ENCODE measurements at regions not wholly inside any gene's neighbourhood (a gene's known extent, or its start where the extent isn't known, plus 50 kb on each side); places are given as distances from the start of the nearest gene placed in this dataset.

DNA sequence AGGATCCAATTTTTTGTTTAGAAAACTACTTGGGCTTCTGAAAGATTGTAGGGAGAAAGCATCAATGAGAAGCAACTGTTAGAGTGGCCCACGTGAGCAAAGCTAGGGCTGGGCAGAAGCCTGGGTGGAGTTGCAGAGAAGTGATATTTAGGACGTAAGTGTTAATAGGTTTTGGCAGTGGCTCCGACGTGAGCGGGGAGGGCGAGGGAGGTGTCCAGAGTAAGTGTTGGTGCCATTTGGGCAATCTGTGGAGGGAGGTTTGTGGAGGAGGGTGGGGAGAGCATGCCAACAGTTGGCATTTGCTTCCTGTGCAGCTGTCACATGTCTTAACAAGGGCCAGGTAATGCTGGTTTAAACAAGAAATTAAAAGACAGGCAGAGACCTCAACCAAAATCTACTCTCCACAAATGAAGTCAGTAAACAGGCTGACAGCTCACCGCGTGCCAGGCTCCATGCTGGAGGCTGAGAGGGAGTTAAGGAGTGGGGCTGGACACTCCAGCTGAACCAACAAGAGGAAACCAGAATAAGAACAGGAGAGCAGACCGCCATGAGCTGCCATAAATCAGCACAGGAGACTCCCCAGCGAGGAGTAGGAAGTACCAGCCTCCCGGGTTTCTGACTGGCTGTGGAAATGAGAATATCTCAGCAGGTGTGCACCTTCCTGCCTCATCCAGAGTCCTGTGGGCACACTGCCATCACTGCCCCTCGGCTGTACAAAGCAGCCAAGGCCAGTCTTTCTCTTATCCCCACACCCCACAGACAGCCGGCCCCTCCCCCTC is 232.6 kb downstream of the ABHD5 start:
- no peak overlapping the region for H3K27ac Mint-ChIP-seq
- no peaks in the 10 kb centered on the region for H3K36me3 Mint-ChIP-seq (ENCODE audit: low read depth)
- ChIA-PET POLR2A (no interaction called here), CTCF (no interaction called here)
- peaks cover 48% of the 10 kb centered on the region for H3K27me3 Mint-ChIP-seq
- H3K9me3 Mint-ChIP-seq: no peaks in the 10 kb centered on the region
- DNase-seq: no peak
- H3K4me3 Mint-ChIP-seq: no peak overlapping the region
- H3K4me1 Mint-ChIP-seq: no peaks in the 10 kb centered on the region

GRCh38 chr3:43926055-43926454 is 235.3 kb downstream of the ABHD5 start:
- H3K4me3 Mint-ChIP-seq: no peak overlapping the region
- no peaks in the 10 kb centered on the region for H3K36me3 Mint-ChIP-seq (ENCODE audit: low read depth)
- H3K27ac Mint-ChIP-seq: no peak overlapping the region
- POLR2A ChIA-PET: no interaction called here
- no peaks in the 10 kb centered on the region for H3K9me3 Mint-ChIP-seq
- DNase-seq: no peak
- peaks cover 34% of the 10 kb centered on the region for H3K27me3 Mint-ChIP-seq
- CTCF ChIA-PET: no interaction called here
- no peaks in the 10 kb centered on the region for H3K4me1 Mint-ChIP-seq

DNA sequence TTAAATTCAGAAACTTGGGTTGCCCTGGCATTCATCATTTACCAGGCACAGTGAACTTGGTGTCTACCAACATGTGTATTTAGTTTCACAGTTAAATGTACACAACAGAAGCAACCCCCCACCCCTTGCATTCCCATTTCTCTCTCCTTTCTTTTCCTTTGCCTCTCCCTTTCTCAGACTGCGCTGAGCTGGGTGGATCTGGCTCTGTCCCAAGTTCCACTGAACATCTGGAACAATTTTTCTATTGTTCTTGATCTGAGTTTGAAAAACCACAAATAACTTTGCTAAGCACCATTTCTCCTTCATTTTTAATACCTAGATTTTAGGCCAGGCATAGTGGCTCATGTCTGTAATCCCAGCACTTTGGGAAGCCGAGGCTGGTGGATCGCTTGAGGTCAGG is 242.2 kb downstream of the ABHD5 start:
- no peak for DNase-seq
- H3K27ac Mint-ChIP-seq: no peak overlapping the region
- no peak overlapping the region for H3K4me3 Mint-ChIP-seq
- H3K9me3 Mint-ChIP-seq: peaks cover 2% of the 10 kb centered on the region
- CTCF ChIA-PET: no interaction called here
- POLR2A ChIA-PET: no interaction called here
- H3K36me3 Mint-ChIP-seq (ENCODE audit: low read depth): no peaks in the 10 kb centered on the region
- peaks cover 24% of the 10 kb centered on the region for H3K27me3 Mint-ChIP-seq
- no peaks in the 10 kb centered on the region for H3K4me1 Mint-ChIP-seq

GRCh38 chr3:43948013-43948412 is 257.3 kb downstream of the ABHD5 start:
- Mint-ChIP-seq H3K4me1 (peaks cover 9% of the 10 kb centered on the region), H3K27me3 (peaks cover 20% of the 10 kb centered on the region), H3K36me3 (ENCODE audit: low read depth) (no peaks in the 10 kb centered on the region), H3K9me3 (no peaks in the 10 kb centered on the region), H3K27ac (no peak overlapping the region), H3K4me3 (no peak overlapping the region)
- ChIA-PET CTCF (no interaction called here), POLR2A (no interaction called here)
- no peak for DNase-seq

DNA sequence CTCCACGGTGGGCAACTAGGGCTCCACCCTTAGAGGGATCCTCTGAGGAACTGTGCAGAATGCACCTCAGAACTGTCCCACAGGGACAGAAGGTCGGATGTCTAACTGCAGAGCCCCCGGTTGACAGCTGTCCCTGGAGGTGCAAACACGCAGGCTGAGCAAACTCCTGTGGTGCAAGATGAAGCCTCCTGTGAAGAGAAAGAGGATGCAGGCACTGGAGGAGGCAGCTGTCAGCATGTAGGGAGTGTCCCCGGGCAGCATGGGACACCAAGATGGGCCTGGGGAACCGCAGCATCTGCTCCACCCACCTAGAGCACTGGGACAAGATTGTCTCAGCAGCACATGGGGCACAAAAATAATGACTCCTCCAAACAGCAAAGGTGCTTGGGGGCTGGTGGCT is 258.9 kb downstream of the ABHD5 start:
- ChIA-PET CTCF (no interaction called here), POLR2A (no interaction called here)
- H3K4me1 Mint-ChIP-seq: peaks cover 9% of the 10 kb centered on the region

DNA sequence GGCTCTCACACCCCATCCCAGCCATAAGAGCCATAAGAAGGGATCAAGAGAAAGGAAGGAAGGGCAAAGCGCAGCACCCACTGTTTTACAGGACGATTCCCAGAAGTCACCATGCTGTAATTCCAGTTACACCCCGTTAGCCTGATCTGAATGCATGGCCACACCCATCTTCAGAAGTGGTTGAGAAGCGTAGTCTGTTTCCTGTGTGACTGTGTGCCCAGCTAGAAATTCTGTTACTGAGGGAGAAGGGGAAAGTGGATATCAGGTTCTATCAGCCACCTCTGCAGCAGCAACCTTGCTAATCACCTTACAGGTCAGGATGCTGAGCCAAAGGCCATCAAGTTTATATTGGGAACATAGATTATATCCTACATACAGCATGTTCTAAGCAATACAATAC is 260.0 kb downstream of the ABHD5 start:
- DNase-seq: no peak
- Mint-ChIP-seq H3K4me3 (no peak overlapping the region), H3K4me1 (peaks cover 9% of the 10 kb centered on the region), H3K27me3 (peaks cover 24% of the 10 kb centered on the region), H3K27ac (no peak overlapping the region), H3K36me3 (ENCODE audit: low read depth) (no peaks in the 10 kb centered on the region), H3K9me3 (no peaks in the 10 kb centered on the region)
- POLR2A ChIA-PET: no interaction called here
- CTCF ChIA-PET: no interaction called here

More for the DNA sequence above, 258.9 kb downstream of the ABHD5 start:
- H3K4me3 Mint-ChIP-seq: no peak overlapping the region
- no peaks in the 10 kb centered on the region for H3K9me3 Mint-ChIP-seq
- no peaks in the 10 kb centered on the region for H3K36me3 Mint-ChIP-seq (ENCODE audit: low read depth)
- H3K27me3 Mint-ChIP-seq: peaks cover 16% of the 10 kb centered on the region
- no peak overlapping the region for H3K27ac Mint-ChIP-seq
- DNase-seq: no peak

GRCh38 chr3:43951813-43952212 is 261.1 kb downstream of the ABHD5 start:
- Mint-ChIP-seq H3K36me3 (ENCODE audit: low read depth) (no peaks in the 10 kb centered on the region), H3K27ac (no peak overlapping the region), H3K4me3 (no peak overlapping the region), H3K4me1 (peaks cover 9% of the 10 kb centered on the region), H3K27me3 (peaks cover 32% of the 10 kb centered on the region), H3K9me3 (no peaks in the 10 kb centered on the region)
- CTCF ChIA-PET: no interaction called here
- DNase-seq: no peak
- POLR2A ChIA-PET: no interaction called here

DNA sequence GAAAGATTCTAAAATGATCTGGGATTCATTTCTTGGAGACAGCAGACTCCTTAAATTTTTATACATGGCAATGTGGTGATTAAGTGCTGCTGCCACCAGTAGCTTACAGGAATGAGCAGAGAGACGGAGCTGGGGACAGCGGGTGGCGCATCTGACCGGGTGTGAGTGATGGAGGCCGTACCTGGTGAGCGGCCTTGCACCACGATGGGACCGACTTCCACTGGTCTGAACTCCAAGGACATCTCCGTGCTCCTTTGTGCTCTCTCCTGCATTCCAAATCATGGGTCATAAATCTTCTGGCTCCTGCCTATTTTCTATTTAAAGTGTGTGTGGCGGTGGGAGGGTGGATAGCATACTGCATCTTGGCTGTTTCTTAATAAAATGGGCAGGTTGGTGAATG is 262.6 kb downstream of the ABHD5 start:
- CTCF ChIA-PET: no interaction called here
- no peaks in the 10 kb centered on the region for H3K36me3 Mint-ChIP-seq (ENCODE audit: low read depth)
- no peak overlapping the region for H3K27ac Mint-ChIP-seq
- H3K4me3 Mint-ChIP-seq: no peak overlapping the region
- peaks cover 11% of the 10 kb centered on the region for H3K4me1 Mint-ChIP-seq
- H3K27me3 Mint-ChIP-seq: peaks cover 34% of the 10 kb centered on the region
- POLR2A ChIA-PET: no interaction called here
- H3K9me3 Mint-ChIP-seq: no peaks in the 10 kb centered on the region
- DNase-seq: no peak

- H3K4me1 Mint-ChIP-seq: peaks cover 11% of the 10 kb centered on the region
- peaks cover 36% of the 10 kb centered on the region for H3K27me3 Mint-ChIP-seq
- no peak for DNase-seq
- ChIA-PET POLR2A (no interaction called here), CTCF (no interaction called here)
- H3K9me3 Mint-ChIP-seq: no peaks in the 10 kb centered on the region
- H3K4me3 Mint-ChIP-seq: no peak overlapping the region
- no peaks in the 10 kb centered on the region for H3K36me3 Mint-ChIP-seq (ENCODE audit: low read depth)
- H3K27ac Mint-ChIP-seq: no peak overlapping the region
Measured at GRCh38 chr3:43953814-43954692, 263.3 kb downstream of the ABHD5 start.

DNA sequence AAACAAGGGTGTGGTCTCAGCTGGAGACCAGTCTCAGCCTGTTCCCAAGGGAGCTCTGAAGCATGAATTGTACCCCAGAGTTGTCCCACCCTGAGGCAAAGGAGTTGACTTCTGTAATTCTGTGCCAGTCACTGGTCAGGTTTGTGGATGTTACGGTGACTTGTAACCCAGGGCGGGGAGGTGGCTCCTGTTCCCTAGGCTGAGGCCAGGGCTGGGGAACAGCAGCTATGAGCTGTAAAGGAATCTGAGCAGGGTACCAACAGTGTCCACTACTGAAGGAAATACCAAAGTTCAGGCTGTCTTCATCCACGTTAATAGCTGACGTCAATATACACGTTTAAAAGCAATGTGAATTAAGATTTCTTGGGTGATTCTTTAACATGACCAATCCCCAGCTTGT is 266.2 kb downstream of the ABHD5 start:
- Mint-ChIP-seq H3K36me3 (ENCODE audit: low read depth) (no peaks in the 10 kb centered on the region), H3K9me3 (no peaks in the 10 kb centered on the region), H3K27me3 (peaks cover 32% of the 10 kb centered on the region), H3K27ac (no peak overlapping the region), H3K4me1 (peaks cover 1% of the 10 kb centered on the region), H3K4me3 (no peak overlapping the region)
- DNase-seq: no peak
- POLR2A ChIA-PET: no interaction called here
- CTCF ChIA-PET: interaction anchor here (1.0 kb wide), 1 partner anchor 158 kb away, joined by 3 read pairs; no protein-coding TSS in a partner anchor

- peaks cover 32% of the 10 kb centered on the region for H3K27me3 Mint-ChIP-seq
Measured at GRCh38 chr3:43957553-43957952, 266.8 kb downstream of the ABHD5 start.

DNA sequence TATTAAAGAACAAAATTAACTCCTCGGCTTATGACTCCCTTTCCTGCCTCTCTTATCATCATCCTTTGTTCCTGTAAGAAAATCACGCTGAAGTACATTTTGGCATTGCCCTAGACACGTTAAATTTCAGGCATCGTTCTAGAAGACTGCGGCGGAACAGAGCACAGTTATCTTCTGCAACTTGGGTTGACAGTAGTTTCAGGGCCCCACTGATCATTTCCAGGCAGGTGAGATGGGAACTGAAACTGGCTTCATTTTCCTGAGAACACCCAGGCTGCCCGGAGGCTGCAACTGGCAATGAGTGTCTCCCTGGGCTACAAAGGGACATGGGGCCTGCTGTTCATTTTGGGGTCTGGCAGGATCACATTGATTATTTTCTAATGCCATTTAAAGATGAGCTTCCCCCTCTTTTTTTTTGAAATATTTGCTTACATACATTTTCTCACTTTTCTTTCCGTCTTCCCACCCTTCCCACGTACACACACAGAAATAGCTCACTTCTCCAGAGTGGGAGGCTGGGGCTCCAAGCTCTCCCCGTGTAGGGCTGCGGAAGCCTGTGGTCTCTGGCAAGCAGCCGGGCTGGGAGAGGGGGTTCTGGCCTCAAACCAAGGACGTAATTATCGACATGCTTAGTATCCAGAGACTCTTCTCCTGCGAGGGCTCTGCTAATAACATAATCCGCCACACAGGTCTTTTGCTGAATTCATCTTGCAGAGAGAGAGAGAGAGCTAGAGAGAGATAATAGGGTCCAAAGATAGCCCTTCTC is 267.4 kb downstream of the ABHD5 start:
- ChIA-PET POLR2A (no interaction called here), CTCF (no interaction called here)
- no peak for DNase-seq
- Mint-ChIP-seq H3K9me3 (no peaks in the 10 kb centered on the region), H3K27me3 (peaks cover 32% of the 10 kb centered on the region), H3K4me3 (no peak overlapping the region), H3K36me3 (ENCODE audit: low read depth) (no peaks in the 10 kb centered on the region), H3K4me1 (peaks cover 1% of the 10 kb centered on the region), H3K27ac (no peak overlapping the region)

More at GRCh38 chr3:43957553-43957952, 266.8 kb downstream of the ABHD5 start:
- ChIA-PET POLR2A (no interaction called here), CTCF (no interaction called here)
- H3K4me1 Mint-ChIP-seq: peaks cover 1% of the 10 kb centered on the region
- no peak for DNase-seq
- H3K9me3 Mint-ChIP-seq: no peaks in the 10 kb centered on the region
- H3K36me3 Mint-ChIP-seq (ENCODE audit: low read depth): no peaks in the 10 kb centered on the region
- no peak overlapping the region for H3K27ac Mint-ChIP-seq
- H3K4me3 Mint-ChIP-seq: no peak overlapping the region

DNA sequence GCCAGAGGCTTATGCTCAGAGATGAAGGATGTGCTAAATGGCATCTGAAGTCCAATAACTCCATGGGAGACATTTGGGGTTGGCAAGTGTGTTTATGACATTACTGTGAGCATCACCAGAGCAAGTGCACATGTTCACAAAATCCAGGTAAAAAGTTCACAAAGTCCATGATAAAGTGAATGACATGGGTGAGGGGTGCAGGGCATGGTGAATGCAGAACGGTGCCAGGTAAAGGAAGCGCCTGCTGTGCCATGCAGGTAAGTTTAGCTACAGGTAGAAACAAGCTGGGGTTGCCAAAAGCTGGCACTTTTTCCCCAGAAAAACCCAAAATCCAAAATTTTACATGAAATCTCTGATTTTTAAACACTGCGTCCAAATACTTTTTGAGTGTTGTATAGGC is 268.2 kb downstream of the ABHD5 start:
- CTCF ChIA-PET: no interaction called here

More for the DNA sequence above, 268.2 kb downstream of the ABHD5 start:
- Mint-ChIP-seq H3K4me3 (no peak overlapping the region), H3K4me1 (peaks cover 4% of the 10 kb centered on the region), H3K27me3 (peaks cover 32% of the 10 kb centered on the region), H3K9me3 (no peaks in the 10 kb centered on the region), H3K27ac (no peak overlapping the region), H3K36me3 (ENCODE audit: low read depth) (no peaks in the 10 kb centered on the region)
- POLR2A ChIA-PET: no interaction called here
- no peak for DNase-seq
